ENCODE measurements at regions not wholly inside any gene's neighbourhood (a gene's known extent, or its start where the extent isn't known, plus 50 kb on each side); places are given as distances from the start of the nearest gene placed in this dataset.
"Not testable (repeated sequence)": the region's sequence is repeated elsewhere in the genome, so short reads cannot be mapped to it uniquely, and the experiment has no call there.

DNA sequence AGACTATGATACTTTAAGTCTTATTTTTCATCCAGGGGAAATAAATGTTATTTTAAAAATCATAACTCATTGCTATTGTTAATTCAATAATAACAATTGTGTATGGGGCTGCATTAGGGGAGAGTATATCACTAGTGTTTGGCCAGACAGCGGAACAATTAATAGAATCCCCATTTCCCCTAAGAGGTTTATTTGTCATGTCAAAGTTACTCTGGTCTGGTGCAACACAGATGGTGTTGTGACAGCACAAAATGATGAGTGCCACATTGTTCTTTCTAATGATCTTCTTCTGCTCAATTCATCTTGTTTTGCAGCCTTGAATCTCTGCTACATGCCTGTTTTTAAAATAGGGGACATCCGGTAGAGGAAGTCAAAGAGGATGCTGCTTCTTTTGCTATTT, 351.6 kb downstream of the NSUN3 start:
- no peak for DNase-seq

DNA sequence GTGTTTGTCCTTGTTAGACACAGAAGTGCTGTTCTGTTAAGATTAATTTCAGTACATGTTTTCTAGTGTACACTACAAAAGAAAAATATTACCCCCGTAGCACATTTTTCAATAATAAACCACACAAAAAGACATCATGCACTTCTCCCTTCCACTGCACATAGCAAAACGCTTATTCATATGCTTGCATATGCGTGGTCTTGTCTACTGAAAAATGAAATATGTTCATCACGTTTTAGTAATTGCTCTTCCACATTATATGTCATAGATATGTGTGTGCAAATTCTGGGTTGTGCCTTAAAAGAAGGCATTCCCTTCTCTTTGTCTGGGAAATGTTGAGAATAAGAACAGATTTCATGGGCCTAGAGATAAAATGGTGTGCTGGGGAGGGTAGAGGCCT, 353.9 kb downstream of the NSUN3 start:
- peak; percentile 40 for DNase-seq

DNA sequence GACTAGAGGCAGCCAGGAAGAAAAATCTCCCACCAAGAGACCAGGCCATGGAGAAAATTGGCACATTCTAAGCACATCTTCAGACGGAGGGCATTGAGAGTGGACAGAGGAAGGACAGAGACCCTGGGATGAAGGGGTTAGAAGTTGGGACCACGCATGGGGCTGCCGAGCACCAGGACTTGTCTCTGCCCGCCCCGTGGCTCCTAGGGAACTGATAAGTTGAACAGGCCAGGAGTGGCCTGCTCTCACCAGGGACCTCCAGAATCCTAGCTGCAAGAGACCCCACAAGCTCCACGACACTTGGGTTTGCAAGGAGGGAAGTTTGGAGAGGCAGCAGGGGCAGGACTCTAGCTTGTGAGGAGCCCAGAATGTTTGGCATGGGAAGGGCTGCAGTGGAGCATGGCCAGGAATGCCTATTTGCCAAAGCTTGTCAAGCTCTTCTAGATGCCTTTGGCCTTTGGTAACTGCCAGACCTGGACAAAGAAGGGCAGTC, 355.1 kb downstream of the NSUN3 start:
- DNase-seq: no peak

DNA sequence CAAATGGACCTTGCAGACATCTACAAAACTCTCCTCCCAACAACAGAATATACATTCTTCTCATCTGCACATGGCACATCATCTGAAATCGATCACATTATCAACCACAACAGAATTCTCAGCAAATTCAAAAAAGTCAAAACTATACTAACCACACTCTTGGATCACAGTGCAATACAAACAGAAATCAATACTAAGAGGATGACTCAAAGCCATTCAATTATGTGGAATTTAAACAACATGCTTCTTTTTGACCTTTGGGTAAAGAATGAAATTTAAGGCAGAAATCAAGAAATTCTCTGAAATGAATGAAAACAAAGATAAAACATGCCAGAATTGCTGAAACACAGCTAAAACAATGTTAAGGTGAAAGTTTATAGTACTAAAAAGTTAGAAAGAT, 358.1 kb downstream of the NSUN3 start:
- DNase-seq: peak; percentile 22

DNA sequence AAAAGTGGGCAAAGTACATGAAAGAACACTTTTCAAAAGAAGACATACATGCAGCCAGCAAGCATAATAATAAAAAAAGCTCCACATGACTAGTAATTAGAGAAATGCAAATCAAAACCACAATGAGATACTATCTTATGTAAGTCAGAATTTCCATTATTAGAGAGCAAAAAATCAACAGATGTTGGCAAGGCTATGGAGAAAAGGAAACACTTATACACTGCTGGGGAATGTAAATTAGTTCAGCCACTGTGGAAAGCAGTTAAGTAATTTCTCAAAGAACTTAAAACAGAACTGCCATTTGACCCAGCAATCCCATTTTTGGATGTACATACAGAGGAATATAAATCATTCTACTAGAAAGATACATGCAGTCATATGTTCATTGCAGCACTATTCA, 360.7 kb downstream of the NSUN3 start:
- DNase-seq: peak; percentile 60

DNA sequence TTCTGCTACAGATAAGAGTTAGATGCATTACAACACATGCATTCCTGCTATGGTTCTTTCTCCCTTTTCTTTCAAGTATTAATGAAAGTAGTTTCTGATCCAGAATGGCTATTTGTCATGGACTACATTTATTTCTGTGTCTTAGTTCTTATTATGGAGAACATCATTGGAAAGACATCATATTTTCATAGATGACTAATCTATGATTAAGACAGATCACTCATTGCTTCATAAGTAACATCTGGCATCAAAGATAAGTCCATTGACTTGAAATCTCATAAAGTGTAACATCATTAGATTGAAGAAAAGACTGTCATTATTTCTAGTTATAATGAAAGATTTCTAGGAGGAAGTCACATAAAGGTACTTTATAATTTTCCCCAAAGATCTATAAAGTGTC, 366.7 kb downstream of the NSUN3 start:
- no peak for DNase-seq

DNA sequence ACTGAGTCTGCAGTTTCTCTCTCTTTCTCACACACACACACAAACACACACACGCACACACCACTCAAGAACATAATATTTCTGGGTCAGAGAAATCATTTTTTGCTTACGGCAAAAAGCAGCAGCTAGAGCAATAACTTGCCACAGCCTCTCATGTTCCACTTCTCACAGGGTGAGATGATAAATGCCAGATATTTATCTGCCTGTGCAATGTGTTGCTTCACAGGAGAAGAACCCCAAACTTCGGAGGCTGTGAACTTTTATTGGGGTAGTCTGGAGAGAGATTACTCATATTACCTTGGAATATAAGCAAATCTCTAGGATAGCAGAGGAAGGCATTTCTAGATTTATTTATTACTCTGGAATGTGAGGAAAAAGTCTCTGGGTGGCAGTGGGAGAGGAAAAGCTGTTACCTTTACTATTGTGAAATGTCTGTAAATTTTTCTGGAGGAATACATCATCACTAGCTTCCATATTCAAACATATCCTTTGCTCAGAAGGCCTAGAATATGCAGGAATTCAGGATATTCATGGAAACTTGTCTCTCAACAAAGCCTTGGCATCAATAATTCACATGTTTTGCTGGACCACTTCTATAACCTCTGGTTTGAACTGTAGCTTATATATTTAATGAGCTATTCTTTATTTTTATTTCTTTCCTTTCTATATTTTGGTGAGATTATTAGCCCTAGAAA, 369.2 kb downstream of the NSUN3 start:
- DNase-seq: peak; percentile 21

DNA sequence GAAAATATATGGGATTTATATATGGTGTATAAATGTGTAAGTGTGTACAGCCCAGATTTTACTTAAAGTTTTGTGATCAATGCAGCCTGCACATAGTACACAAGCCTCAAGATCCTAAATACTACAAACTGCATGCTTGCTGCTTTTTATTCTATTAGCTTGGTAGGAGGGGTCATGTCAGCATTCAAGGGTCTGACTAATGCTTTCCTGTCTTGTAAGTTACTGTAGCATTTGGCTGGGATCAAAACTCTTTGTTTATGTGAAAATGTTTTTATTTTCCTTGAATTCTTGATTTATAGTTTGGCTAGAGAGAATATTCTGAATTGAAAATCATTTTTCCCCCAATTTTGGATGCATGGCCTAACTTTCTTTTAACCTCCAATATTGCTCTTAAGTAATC, 370.9 kb downstream of the NSUN3 start:
- DNase-seq: no peak

DNA sequence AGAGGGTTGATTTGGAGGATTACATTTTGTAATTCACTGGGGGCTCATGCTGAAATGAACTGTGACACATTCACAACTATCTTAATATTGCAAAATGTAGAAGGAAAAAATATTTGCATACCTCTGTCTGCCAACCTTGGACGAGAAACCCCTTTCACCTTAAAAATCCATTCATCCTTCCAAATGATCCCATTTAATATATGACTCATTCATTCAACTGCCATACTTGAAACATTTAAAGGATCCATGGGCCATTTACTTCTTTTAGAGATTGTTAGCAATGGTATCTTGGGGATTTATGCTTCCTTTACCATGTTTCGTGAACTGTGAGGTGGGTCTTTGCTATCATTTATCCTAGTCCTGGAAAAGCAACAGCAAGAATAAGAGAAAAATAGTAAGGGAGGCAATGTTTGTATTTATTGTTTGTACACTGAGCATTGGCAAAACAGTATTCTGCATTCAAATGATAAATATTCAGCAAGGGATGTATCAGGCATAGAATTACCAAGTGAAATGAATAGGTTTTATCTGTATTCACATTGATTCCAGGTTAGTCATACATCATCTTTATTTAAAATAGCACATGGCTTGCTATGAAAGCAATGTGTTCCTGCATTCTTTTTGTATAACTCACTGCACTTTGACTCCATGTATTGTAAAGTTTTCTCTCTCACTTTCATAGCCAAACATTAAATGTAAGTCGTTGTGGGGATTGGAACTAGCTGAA, 378.1 kb downstream of the NSUN3 start:
- peak; percentile 83 for DNase-seq

DNA sequence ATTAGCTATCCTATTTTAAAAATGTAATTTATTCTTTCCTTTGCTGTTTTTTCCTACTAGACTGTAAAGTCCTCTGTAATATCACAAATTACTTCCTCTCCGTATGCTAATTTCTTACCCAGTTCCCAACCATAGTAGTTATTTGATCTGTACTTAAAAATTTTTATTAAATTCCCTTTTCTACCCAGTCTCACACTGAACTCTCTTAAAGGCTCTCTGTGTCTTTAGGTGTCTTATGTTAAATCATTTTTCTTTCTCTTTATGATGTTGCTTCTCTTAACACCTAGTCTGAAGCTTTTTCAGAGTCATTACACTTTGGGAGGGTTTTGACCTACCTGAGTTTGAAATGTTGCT, 378.6 kb downstream of the NSUN3 start:
- no peak for DNase-seq

DNA sequence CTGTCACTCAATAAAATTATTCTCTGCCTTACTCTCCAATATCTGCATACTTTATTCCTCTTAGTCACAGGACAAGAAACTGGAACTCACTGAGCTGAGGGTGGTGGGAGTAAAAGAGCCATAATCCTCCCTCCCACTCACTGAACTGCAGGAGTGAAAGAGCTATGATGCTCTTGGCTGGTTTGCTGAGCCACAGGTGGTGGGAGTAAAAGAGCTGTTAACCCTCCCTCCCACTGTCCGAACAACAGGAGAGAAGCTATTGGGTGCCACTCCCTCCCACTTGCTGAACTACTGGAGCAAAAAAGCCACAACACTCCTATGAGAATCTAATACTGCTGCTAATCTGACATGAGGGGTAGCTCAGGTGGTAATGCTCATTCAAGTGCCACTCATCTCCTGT, 391.0 kb downstream of the NSUN3 start:
- no peak for DNase-seq

DNA sequence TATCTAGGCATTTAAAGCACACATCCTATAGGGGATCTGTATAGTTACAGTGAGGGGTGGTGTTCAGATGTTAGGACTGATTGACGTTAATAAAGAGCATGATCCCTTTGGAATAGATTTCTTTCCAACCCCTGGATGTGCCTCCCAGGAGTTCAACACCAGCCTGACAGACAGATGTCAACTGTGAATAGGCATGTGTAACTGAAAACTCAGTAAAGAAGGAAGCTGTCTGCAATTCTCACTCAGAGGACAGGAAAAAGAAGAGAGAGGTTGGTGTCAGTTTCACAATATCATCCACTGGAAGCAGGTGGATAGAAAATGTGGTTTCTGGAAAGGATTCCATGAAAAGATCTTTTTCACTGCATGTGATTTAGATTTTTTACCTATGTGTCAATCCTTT, 396.3 kb downstream of the NSUN3 start:
- no peak for DNase-seq

DNA sequence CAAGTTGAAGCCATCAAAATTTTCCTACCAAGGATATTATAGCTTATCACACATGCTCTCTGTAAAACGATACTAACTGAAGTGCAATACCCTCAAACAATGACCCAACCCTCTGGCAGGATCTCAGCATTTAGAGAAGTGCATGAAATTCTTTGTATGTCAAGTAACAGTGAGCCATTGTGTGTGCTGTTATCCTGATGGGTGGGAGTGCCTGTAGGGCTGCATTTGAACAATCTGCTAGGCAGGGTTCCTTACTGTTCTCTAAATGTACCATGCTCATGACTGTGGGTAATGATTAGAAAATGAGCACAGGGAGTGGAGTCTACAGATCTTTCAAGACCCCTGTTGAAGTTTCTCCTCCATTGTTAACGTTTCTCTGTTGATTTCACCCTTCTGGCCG, 398.1 kb downstream of the NSUN3 start:
- no peak for DNase-seq

DNA sequence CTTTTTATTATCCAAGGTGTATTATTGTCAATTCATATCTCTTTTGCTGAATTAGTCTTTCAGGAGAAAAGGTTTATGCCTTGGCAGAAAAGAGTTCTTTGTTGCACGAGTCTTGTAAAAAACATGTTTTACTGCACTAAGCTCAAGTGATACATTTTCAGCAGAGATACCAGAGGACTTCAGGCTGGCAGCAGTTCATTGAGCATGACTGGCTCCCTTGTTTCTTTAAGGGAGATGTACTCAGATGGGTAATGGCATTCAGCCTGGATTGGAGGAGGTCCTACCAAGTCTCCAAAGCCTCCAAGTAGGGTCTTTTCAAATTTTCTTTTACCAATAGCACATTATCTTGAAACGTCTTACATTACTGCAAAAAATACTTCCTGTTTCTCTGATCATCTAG, 400.1 kb downstream of the NSUN3 start:
- DNase-seq: no peak

DNA sequence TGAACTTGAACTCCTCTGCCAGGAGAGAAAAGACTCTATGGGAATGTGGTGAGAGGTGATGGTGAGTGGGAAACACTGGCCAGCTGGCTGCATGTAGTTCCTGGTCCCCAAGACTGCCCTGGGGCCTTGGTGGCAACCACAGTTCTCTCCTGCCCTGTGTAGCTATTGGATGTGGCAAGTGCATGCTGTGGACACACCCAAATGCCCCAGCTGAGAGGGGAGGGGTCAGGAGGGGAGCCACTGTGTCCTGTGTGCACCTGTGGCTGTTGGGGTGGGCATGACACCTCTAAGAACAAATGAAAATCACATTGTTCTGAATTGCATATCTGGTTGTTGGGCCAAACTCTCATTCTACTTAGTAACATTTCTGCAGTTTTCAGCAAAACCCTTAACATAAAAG, 409.6 kb downstream of the NSUN3 start:
- no peak for DNase-seq

DNA sequence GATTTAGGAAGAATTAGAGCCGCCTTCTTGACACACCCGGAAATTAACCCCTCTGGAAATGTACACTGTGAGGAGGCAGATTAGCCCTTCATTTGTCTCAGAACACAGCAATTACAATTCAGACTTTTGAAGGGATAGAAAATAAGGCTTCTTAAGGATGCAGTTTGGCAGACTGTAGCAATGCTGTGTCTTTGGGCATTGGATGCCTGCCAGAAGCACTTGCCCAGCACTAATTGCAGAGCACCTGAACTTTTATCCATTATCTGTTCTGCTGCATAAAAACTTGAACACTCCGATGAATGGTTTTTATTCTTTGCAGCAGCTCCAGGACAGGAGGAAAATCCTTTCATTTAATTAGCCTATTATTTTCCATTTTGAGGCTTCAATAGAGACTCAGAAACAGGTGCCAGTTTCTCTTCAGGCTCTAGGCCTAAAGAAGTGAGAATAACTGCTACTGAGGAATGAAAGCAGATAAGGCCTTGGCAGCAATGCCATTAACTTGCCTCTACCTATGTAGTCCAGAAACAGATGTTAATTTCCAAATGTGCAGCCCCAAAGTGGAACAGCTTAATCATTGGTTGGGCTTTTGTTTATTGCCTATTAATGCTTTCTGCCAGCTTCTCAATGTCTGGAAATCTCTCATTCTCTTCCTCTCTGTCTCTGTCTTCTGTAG, 418.5 kb downstream of the NSUN3 start:
- DNase-seq: no peak

DNA sequence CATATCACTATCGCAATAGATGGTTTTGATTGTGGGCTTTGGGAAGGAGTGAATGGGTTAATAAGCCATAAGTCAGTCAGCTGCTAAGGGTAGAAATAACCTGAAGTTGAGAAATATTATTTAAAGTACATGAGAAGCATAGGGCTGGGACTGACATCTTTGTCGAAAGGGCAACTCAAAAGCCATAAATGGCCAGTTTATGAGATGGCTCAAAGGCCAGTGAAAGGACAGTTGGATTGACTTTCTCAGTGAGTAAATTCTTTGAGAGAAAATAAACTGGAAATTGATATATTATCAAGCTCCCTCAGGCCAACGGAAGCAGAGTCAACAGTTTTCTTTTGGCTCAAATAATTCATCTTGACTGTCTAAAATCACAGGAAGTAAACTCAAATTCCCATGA, 419.8 kb downstream of the NSUN3 start:
- DNase-seq: no peak

DNA sequence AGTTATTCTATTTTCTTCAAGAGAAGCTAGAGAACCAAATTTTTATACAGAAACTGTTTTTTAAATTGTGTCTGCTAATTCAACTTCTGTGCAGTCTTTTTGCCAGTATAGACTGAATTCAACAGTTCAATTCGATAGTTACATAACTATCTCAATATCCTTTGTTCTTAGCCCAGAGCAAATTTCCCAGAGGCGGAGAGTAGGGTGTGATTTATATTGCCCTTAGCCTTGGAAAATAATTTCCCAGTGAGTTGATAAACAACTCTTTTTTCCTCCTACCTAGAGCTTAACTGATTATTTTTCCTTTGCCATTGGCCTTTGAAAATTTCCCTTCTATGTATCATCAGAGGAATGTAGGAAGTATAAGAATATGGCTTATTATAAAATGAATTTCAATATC, 420.5 kb downstream of the NSUN3 start:
- DNase-seq: no peak

DNA sequence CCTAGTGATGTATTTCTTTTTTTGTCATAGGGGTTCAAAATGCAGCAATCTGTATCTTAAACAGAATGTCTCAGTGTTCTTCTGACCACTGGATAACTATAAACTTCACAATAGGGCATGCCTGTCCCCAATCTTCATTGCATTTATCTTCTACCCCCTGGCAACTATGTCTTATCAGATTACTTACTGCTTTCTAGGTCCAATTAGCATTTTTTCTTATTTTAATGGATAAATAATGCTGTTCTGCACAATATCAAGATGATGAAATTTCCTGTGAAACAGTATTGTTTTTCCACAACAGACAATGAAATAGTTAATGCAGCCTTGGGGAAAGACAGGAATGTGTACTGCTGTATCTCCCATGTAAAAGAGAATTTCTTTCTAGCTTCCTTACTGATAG, 432.1 kb downstream of the NSUN3 start:
- no peak for DNase-seq

DNA sequence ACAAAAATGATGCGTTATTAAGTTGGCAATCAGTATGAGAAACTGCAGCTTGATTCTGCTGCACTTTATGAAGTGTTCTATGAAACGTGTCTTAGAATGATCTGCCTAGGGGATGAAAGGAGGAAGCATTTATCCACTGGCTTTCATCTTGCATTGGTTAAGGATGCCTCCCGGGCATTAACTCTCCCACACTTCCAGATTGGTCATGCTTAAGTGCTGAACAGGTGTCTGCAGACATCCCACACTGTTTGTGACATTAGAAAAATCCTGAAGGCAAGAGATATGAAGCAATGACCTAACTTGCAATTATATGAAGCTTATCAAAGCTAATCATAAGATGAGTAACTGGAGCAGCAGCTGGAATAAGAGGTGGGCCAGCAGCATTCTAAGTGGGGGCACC, 437.3 kb downstream of the NSUN3 start:
- no peak for DNase-seq

DNA sequence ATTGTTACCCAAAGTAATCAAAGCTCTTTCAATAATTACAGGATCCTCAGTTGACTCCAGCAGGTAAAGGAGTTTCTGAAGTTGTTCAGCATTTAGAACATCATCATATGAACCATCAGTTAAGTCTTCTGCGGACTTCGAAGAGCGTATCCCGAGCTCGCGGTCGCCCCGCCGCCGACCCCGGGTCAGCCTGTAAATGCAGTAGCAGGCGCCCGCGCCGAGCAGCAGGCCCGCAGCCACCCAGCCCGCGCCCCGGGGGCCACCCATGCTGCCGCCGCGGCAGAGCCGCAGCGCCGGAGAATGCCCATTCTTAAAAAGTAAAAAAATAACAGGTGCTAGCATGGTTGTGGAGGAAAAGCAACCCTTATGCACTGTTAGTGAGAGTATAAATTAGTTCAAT, 444.5 kb downstream of the NSUN3 start:
- not testable (repeated sequence) for DNase-seq

DNA sequence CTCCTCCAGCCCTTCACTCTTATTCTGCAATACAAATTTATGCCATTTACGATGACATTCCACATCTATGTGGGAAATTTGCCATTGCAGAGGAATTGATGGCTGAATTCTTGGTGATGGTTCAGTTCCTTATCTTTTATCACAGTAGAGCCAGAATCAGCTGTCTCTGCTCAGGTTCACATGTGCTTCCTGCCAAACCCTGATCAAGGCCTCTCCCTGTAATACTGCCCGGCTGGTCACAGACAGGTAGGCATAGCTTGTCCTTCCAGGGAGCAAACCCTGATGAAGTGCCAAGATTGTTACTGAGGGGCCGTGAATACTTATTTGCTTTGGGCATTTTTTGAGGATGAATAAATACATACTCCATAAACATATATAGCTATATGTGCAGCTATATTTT, 450.0 kb downstream of the NSUN3 start:
- DNase-seq: no peak

DNA sequence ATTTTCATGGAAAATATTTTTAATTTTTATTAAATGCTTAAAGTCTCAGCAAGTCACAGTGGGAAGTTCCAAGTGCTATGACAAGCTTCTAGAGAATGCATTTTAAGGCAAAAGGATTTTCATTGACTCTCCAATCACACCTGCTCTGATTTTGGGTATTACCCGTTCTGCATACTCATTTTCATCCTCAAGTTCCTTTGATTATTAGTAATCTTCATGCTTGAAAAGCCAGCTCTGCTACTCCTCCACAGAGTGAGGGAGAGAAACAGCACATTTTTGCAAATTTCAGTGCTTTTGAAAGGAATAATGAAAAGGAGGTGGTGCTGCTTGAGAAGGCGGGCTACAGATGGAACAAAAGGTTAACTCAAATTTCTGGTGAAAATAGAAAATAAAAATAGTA, 450.7 kb downstream of the NSUN3 start:
- DNase-seq: no peak

DNA sequence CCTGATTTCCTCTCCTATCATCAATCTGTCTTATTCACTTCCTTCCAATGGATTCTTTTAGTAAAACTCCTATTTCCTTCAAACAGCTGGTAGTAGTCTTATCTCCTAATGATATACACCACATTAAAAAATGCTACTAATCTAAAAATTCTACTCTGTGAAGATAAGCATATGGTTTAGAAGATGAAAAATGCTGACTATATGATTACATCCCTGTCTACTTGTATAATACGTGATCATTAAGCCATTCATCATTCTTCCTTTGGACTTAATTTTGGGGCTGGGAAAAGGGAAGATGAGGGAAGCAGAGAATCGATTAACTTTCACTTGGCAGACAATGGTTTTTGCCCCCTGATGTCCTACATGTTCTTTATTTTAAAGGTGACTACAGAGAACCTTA, 453.1 kb downstream of the NSUN3 start:
- no peak for DNase-seq

Measured in EL (cell line).